GM18505 (cell line): ENCODE measurements at regions not wholly inside any gene's neighbourhood (a gene's known extent, or its start where the extent isn't known, plus 50 kb on each side); places are given as distances from the start of the nearest gene placed in this dataset.

ENCODE experiments used
- ATAC-seq: cut with Tn5 transposase; IDR thresholded peaks from one replicate; pipeline ENCODE4 v1.9.1; 2021; ENCODE audit not compliant: unreplicated experiment
- POLR2A ChIP-seq: IDR thresholded peaks from 4 replicates; pipeline ENCODE4 v1.6.1; 2011; ENCODE audit warnings: borderline replicate concordance; ENCODE audit not compliant: insufficient read depth, insufficient read length; ENCODE audit errors: extremely low read depth

DNA sequence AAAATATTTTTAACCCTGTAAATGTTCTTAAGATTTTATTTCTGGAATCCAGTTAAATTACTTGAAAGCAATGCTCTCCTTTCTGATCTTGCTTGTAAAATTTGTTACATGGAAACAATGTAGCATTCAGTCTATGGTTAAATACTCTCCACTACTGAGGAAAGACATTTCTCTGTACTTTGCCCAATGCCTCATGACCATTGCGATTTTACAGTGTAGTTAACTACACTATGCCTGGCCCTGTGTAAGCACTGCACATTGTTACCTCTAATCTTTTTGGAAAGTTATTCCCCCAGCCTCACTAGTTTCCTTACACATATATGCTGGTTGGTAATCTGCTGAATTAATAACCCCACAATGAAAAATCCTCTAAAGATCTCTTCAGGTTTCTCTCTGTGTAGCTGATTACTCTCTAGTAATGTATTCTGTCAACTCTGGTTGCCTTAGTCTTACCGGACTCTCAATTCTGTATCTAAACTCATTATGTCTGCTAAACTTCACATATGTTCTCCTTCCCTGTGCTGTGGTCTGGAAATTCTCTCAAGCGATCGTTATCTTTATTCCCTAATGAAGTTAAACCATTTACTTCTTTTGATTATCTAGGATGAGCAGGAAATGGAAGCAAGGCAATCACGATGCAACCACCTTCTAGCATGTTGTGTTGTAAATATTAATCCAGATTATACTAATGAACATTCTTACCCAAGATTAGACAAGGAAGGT is 58.7 kb upstream of the TMEM106B start:
- no peak for ATAC-seq
- TF ChIP-seq POLR2A, result no peak

GRCh38 chr7:12154119-12154518 is 57.0 kb upstream of the TMEM106B start:
- no peak for TF ChIP-seq POLR2A
- no peak for ATAC-seq

GRCh38 chr7:12157517-12157916 is 53.6 kb upstream of the TMEM106B start:
- no peak for ATAC-seq
- TF ChIP-seq POLR2A, result no peak

- TF ChIP-seq POLR2A, result no peak
- no peak for ATAC-seq
Measured at GRCh38 chr7:12158334-12159060, 52.6 kb upstream of the TMEM106B start.

DNA sequence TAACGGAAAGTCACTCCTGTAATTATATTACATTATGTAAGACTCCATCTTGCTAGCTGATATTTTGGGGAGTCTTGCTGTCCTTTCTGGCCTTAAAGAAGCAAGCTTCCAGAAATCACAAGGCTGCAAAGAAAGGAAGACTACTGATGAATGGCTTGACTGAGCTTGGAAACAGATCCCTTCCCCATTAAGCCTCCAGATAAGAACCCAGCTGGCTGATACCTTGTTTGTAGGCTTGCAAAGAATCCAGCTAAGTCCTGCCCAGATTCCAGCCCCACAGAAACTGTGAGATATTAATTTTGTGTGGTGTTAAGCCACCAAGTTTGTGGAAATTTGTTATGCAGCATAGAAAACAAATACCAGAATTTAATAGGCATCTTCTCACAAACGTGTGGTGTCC is 49.9 kb upstream of the TMEM106B start:
- TF ChIP-seq POLR2A, result no peak
- no peak for ATAC-seq
